HEK293T (cell line): ENCODE measurements at regions not wholly inside any gene's neighbourhood (a gene's known extent, or its start where the extent isn't known, plus 50 kb on each side); places are given as distances from the start of the nearest gene placed in this dataset.

ENCODE experiments used
- CTCF ChIA-PET: fragments of 350-600 bp; formaldehyde crosslinking; extraction: SDS; loops from one replicate; lab custom pipeline; 2021; ENCODE audit warnings: antibody characterized with exemption, inconsistent platforms; lab: Yijun Ruan, JAX
- POLR2A ChIA-PET: fragments of 350-600 bp; formaldehyde crosslinking; extraction: SDS; loops from one replicate; lab custom pipeline; 2020; ENCODE audit warnings: antibody characterized with exemption, inconsistent platforms; lab: Yijun Ruan, JAX
- DNase-seq: peaks from one replicate; pipeline ENCODE4 v3.0.0; 2012; ENCODE audit warnings: mixed read lengths; ENCODE audit errors: extremely low spot score
- ARNT ChIP-seq: fragments of 450-650 bp; IDR thresholded peaks from 2 replicates; pipeline ENCODE4 v1.6.1; 2017; ENCODE audit warnings: mild to moderate bottlenecking
- BHLHE40 ChIP-seq: fragments of 450-650 bp; IDR thresholded peaks from 2 replicates; pipeline ENCODE4 v1.6.1; 2016; ENCODE audit warnings: mild to moderate bottlenecking, moderate library complexity, borderline replicate concordance
- CTBP1 ChIP-seq: fragments of 450-650 bp; IDR thresholded peaks from 2 replicates; pipeline ENCODE4 v1.6.1; 2016; ENCODE audit warnings: borderline replicate concordance
- ELF4 ChIP-seq: fragments of 450-650 bp; IDR thresholded peaks from 2 replicates; pipeline ENCODE4 v1.6.1; 2017; ENCODE audit warnings: antibody characterized with exemption
- FOXA1 ChIP-seq: fragments of 450-650 bp; IDR thresholded peaks from 2 replicates; pipeline ENCODE4 v1.6.1; 2016; ENCODE audit warnings: mild to moderate bottlenecking
- FOXK2 ChIP-seq: fragments of 450-650 bp; IDR thresholded peaks from 2 replicates; pipeline ENCODE4 v1.6.1; 2016; ENCODE audit warnings: mild to moderate bottlenecking
- FOXM1 ChIP-seq: fragments of 450-650 bp; IDR thresholded peaks from 2 replicates; pipeline ENCODE4 v1.6.1; 2017; ENCODE audit warnings: mild to moderate bottlenecking, borderline replicate concordance
- HDGF ChIP-seq: fragments of 450-650 bp; IDR thresholded peaks from 2 replicates; pipeline ENCODE4 v1.6.1; 2017; ENCODE audit warnings: antibody characterized with exemption, borderline replicate concordance
- L3MBTL2 ChIP-seq: fragments of 450-650 bp; conservative IDR thresholded peaks from 2 replicates; pipeline ENCODE4 v1.6.1; 2016; ENCODE audit warnings: mild to moderate bottlenecking
- LEF1 ChIP-seq: fragments of 450-650 bp; IDR thresholded peaks from 2 replicates; pipeline ENCODE4 v1.6.1; 2017; ENCODE audit warnings: mild to moderate bottlenecking, borderline replicate concordance
- NFRKB ChIP-seq: fragments of 450-650 bp; IDR thresholded peaks from 2 replicates; pipeline ENCODE4 v1.6.1; 2016; ENCODE audit warnings: mild to moderate bottlenecking, moderate library complexity
- PKNOX1 ChIP-seq: fragments of 450-650 bp; IDR thresholded peaks from 2 replicates; pipeline ENCODE4 v1.6.1; 2016
- SP1 ChIP-seq: fragments of 450-650 bp; IDR thresholded peaks from 2 replicates; pipeline ENCODE4 v1.6.1; 2017
- SUZ12 ChIP-seq: fragments of 450-650 bp; IDR thresholded peaks from 2 replicates; pipeline ENCODE4 v1.6.1; 2016; ENCODE audit warnings: mild to moderate bottlenecking
- TARDBP ChIP-seq: fragments of 450-650 bp; IDR thresholded peaks from 2 replicates; pipeline ENCODE4 v1.6.1; 2016
- ZNF384 ChIP-seq: fragments of 450-650 bp; IDR thresholded peaks from 2 replicates; pipeline ENCODE4 v1.6.1; 2016

GRCh38 chr5:43893951-43894684, 291.1 kb downstream of the NNT start:
- ChIA-PET CTCF (no interaction called here), POLR2A (no interaction called here)
- no peak for DNase-seq
- TF ChIP-seq PKNOX1 (no peak), FOXM1 (no peak), L3MBTL2 (no peak), ZNF384 (no peak), ARNT (no peak), SP1 (no peak), SUZ12 (no peak), BHLHE40 (no peak), TARDBP (no peak), HDGF (no peak), FOXK2 (no peak), NFRKB (no peak), LEF1 (no peak), ELF4 (no peak), CTBP1 (no peak)

DNA sequence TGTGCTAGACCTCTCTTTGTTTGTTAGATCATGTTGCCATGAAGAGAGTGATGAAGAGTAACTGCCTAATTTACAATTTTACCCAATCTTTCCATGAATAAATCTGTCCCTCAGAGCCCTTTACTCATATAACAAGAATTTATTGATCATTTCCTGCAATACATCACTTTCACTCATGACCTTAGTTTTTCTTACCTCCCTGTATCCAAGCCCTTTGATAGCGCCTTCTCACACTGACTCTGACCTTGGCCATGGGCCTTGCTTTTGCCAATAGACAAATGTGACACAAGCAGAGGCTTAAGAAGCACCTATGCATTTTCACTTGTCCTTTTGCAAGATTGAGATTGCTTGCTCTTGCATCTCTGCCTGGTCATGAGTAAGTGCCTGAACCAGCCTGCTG, 288.1 kb downstream of the NNT start:
- POLR2A ChIA-PET, result no interaction called here
- TF ChIP-seq TARDBP (no peak), ARNT (no peak), CTBP1 (no peak), FOXK2 (no peak), FOXM1 (no peak), NFRKB (no peak), PKNOX1 (no peak), SP1 (no peak), BHLHE40 (no peak), LEF1 (no peak), SUZ12 (no peak), HDGF (no peak), ZNF384 (no peak), L3MBTL2 (no peak)
- CTCF ChIA-PET, result no interaction called here
- DNase-seq, result no peak

- no peak for TF ChIP-seq SUZ12
- no peak for TF ChIP-seq HDGF
- no peak for TF ChIP-seq CTBP1
- no peak for TF ChIP-seq PKNOX1
- TF ChIP-seq TARDBP, result no peak
- no peak for TF ChIP-seq ELF4
- no peak for TF ChIP-seq NFRKB
- no peak for TF ChIP-seq FOXM1
- TF ChIP-seq FOXA1, result no peak
- TF ChIP-seq FOXK2, result no peak
- no peak for TF ChIP-seq SP1
- no peak for TF ChIP-seq L3MBTL2
- no peak for TF ChIP-seq ZNF384
- ChIA-PET CTCF (no interaction called here), POLR2A (no interaction called here)
- no peak for DNase-seq
Measured at GRCh38 chr5:43889233-43889632, 286.3 kb downstream of the NNT start.

- CTCF ChIA-PET, result no interaction called here
- no peak for DNase-seq
- POLR2A ChIA-PET, result no interaction called here
- TF ChIP-seq LEF1 (no peak), FOXM1 (no peak), SP1 (no peak), TARDBP (no peak), ARNT (no peak), PKNOX1 (no peak), ELF4 (no peak), BHLHE40 (no peak), CTBP1 (no peak), L3MBTL2 (no peak), HDGF (no peak), ZNF384 (no peak), SUZ12 (no peak)
Measured at GRCh38 chr5:43875741-43876140, 272.8 kb downstream of the NNT start.

GRCh38 chr5:43874772-43875171, 271.8 kb downstream of the NNT start:
- DNase-seq, result no peak
- POLR2A ChIA-PET, result no interaction called here

More at GRCh38 chr5:43874772-43875171, 271.8 kb downstream of the NNT start:
- no peak for TF ChIP-seq NFRKB
- TF ChIP-seq ELF4, result no peak
- TF ChIP-seq CTBP1, result no peak
- TF ChIP-seq FOXK2, result no peak
- TF ChIP-seq BHLHE40, result no peak
- no peak for TF ChIP-seq FOXA1
- TF ChIP-seq ARNT, result no peak
- no peak for TF ChIP-seq HDGF
- no peak for TF ChIP-seq FOXM1
- no peak for TF ChIP-seq LEF1
- TF ChIP-seq SP1, result no peak
- TF ChIP-seq ZNF384, result no peak
- TF ChIP-seq TARDBP, result no peak
- TF ChIP-seq PKNOX1, result no peak
- TF ChIP-seq L3MBTL2, result no peak
- TF ChIP-seq SUZ12, result no peak
- CTCF ChIA-PET, result no interaction called here
